SK-N-SH treated with all-trans-retinoic acid at 6 μM for 48 hours (cell line): ENCODE measurements at regions not wholly inside any gene's neighbourhood (a gene's known extent, or its start where the extent isn't known, plus 50 kb on each side); places are given as distances from the start of the nearest gene placed in this dataset.

Experiments
- ATAC-seq: fragments of 200-7000 bp; cut with Tn5 transposase; 3 replicates; pipeline ENCODE4 v1.9.1; 2020; ENCODE audit warnings: mild to moderate bottlenecking, moderate library complexity
- ARNTL ChIP-seq: fragments of 450-650 bp; formaldehyde crosslinking; IDR thresholded peaks from 2 replicates; pipeline ENCODE4 v1.5.0; 2020; ENCODE audit warnings: low read depth, mild to moderate bottlenecking, moderate library complexity, borderline replicate concordance
- BACH2 ChIP-seq: fragments of 250-450 bp; sonication (Bioruptor Pico); IDR thresholded peaks from 2 replicates; pipeline ENCODE4 v1.9.0; 2021; ENCODE audit warnings: mild to moderate bottlenecking, borderline replicate concordance
- ESRRG ChIP-seq: fragments of 250-450 bp; sonication (Bioruptor Pico); IDR thresholded peaks from 2 replicates; pipeline ENCODE4 v1.6.1; 2021; ENCODE audit warnings: mild to moderate bottlenecking
- ISL1 ChIP-seq: fragments of 250-450 bp; sonication (Bioruptor Pico); IDR thresholded peaks from 2 replicates; pipeline ENCODE4 v2.1.2; 2022; ENCODE audit warnings: mild to moderate bottlenecking, moderate library complexity
- OSR1 ChIP-seq: fragments of 250-450 bp; sonication (Bioruptor Pico); IDR thresholded peaks from 2 replicates; pipeline ENCODE4 v1.8.0; 2022; ENCODE audit warnings: moderate library complexity, mild to moderate bottlenecking, inconsistent platforms
- PPARA ChIP-seq: fragments of 250-450 bp; sonication (Bioruptor Pico); IDR thresholded peaks from 2 replicates; pipeline ENCODE4 v1.5.0; 2020; ENCODE audit warnings: mild to moderate bottlenecking, borderline replicate concordance
- RARB ChIP-seq: fragments of 250-450 bp; sonication (Bioruptor Pico); IDR thresholded peaks from 2 replicates; pipeline ENCODE4 v1.8.0; 2021; ENCODE audit warnings: mild to moderate bottlenecking, moderate library complexity
- SNAI2 ChIP-seq: fragments of 250-450 bp; sonication (Bioruptor Pico); IDR thresholded peaks from 2 replicates; pipeline ENCODE4 v1.5.0; 2020; ENCODE audit warnings: mild to moderate bottlenecking, moderate library complexity
- TCF4 ChIP-seq: fragments of 250-450 bp; sonication (Bioruptor Pico); IDR thresholded peaks from 2 replicates; pipeline ENCODE4 v1.8.0; 2021; ENCODE audit warnings: mild to moderate bottlenecking, moderate library complexity, borderline replicate concordance
- TOX ChIP-seq: fragments of 250-450 bp; sonication (Bioruptor Pico); IDR thresholded peaks from 2 replicates; pipeline ENCODE4 v1.8.0; 2021; ENCODE audit warnings: mild to moderate bottlenecking, moderate library complexity, borderline replicate concordance
- ZFP3 ChIP-seq: fragments of 250-450 bp; sonication (Bioruptor Pico); IDR thresholded peaks from 2 replicates; pipeline ENCODE4 v1.5.0; 2020; ENCODE audit warnings: mild to moderate bottlenecking, moderate library complexity
- ZFP30 ChIP-seq: fragments of 450-650 bp; formaldehyde crosslinking; IDR thresholded peaks from 2 replicates; pipeline ENCODE4 v1.5.0; 2022; ENCODE audit warnings: mild to moderate bottlenecking, moderate library complexity
- ZNF70 ChIP-seq: fragments of 450-650 bp; formaldehyde crosslinking; IDR thresholded peaks from 2 replicates; pipeline ENCODE4 v1.5.0; 2020; ENCODE audit warnings: mild to moderate bottlenecking, moderate library complexity
- ZNF8 ChIP-seq: fragments of 450-650 bp; formaldehyde crosslinking; IDR thresholded peaks from 2 replicates; pipeline ENCODE4 v1.5.0; 2020; ENCODE audit warnings: mild to moderate bottlenecking, moderate library complexity
- TF ChIP-seq, protein P1 (sequence below): fragments of 250-450 bp; sonication (Bioruptor Pico); IDR thresholded peaks from 2 replicates; pipeline ENCODE4 v1.8.0; 2021; ENCODE audit warnings: low read depth, mild to moderate bottlenecking, moderate library complexity, borderline replicate concordance
- TF ChIP-seq, protein P2 (sequence below): fragments of 250-450 bp; sonication (Bioruptor Pico); IDR thresholded peaks from 2 replicates; pipeline ENCODE4 v1.8.0; 2020; ENCODE audit warnings: mild to moderate bottlenecking, moderate library complexity, borderline replicate concordance
- TF ChIP-seq, protein P3 (sequence below): fragments of 250-450 bp; sonication (Bioruptor Pico); IDR thresholded peaks from 2 replicates; pipeline ENCODE4 v1.5.1; 2021; ENCODE audit warnings: mild to moderate bottlenecking, moderate library complexity
- TF ChIP-seq, protein P4 (sequence below): fragments of 250-450 bp; sonication (Bioruptor Pico); IDR thresholded peaks from 2 replicates; pipeline ENCODE4 v1.5.1; 2020; ENCODE audit warnings: low read depth, mild to moderate bottlenecking, moderate library complexity
- TF ChIP-seq, protein P5 (sequence below): fragments of 250-450 bp; sonication (Bioruptor Pico); IDR thresholded peaks from 2 replicates; pipeline ENCODE4 v1.5.0; 2020; ENCODE audit warnings: mild to moderate bottlenecking, moderate library complexity

DNA sequence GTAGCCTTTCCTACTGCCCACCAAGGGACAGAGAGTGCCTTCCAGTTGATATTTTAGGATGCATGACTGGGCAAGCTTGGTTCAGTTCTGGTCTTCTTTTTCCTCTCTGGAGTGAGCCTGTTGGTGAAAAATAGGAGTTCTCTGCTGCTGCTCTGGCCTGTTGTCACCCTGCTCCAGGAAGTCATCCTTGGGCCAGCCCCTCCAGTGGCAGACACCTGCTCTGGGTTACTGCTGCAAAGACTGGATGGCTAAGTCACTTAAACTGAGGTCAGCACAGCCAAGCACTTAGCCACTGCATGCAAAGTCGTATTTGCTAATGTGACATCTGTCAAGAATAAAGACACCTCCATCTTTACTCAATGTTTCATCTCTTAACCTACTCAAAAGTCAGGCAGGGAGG is 219.6 kb upstream of the ID2 start:
- no peak for ATAC-seq
- TF ChIP-seq, protein P1, sequence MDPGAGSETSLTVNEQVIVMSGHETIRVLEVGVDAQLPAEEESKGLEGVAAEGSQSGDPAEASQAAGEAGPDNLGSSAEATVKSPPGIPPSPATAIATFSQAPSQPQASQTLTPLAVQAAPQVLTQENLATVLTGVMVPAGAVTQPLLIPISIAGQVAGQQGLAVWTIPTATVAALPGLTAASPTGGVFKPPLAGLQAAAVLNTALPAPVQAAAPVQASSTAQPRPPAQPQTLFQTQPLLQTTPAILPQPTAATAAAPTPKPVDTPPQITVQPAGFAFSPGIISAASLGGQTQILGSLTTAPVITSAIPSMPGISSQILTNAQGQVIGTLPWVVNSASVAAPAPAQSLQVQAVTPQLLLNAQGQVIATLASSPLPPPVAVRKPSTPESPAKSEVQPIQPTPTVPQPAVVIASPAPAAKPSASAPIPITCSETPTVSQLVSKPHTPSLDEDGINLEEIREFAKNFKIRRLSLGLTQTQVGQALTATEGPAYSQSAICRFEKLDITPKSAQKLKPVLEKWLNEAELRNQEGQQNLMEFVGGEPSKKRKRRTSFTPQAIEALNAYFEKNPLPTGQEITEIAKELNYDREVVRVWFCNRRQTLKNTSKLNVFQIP (CRISPR knock-in tag), result no peak
- TF ChIP-seq TOX (CRISPR knock-in tag), result no peak
- TF ChIP-seq SNAI2, result no peak
- no peak for TF ChIP-seq ZNF70

DNA sequence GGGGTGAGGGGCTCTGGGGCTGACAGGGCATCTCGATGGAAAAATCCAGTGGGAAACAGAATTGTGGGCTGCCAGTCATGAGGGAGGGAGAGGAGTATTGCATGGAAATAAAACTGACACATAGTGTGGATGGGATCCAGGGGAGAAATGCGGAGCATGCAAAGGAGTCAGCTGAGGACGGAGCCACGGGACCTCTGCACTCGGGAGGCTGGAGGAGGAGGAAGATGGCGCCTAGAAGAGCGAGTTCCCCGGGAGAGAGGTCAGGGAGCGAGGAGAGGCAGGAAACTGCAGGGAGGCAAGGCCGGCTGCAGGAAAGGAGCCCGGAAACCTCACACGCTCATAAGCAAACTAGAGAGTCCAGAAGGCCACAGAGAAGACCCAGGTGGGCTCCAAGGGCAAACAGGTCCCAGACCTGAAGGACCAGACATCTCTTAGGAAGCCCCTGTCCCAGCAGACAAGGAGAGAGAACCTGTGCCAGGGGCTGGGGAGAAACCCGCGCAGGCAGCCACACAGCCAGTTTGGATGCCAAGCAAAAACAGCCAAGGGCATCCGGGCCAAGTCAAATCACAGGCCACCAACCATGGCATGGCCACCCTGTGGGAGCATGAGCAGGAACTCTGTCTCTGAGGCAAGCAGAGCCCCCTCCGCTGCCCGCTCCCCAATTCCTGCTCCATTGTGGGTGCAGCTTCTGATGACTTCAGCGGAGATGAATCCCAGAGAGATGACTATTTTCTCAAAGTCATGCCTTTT is 218.8 kb upstream of the ID2 start:
- TF ChIP-seq ZFP3 (CRISPR knock-in tag) (no peak), ESRRG (no peak), TCF4 (no peak), RARB (CRISPR knock-in tag) (no peak), BACH2 (CRISPR knock-in tag) (no peak), OSR1 (no peak), ARNTL (CRISPR knock-in tag) (no peak), ZFP30 (no peak), ZNF8 (CRISPR knock-in tag) (no peak), PPARA (CRISPR knock-in tag) (no peak), ISL1 (CRISPR knock-in tag) (no peak), SNAI2 (no peak)
- TF ChIP-seq, protein P2, sequence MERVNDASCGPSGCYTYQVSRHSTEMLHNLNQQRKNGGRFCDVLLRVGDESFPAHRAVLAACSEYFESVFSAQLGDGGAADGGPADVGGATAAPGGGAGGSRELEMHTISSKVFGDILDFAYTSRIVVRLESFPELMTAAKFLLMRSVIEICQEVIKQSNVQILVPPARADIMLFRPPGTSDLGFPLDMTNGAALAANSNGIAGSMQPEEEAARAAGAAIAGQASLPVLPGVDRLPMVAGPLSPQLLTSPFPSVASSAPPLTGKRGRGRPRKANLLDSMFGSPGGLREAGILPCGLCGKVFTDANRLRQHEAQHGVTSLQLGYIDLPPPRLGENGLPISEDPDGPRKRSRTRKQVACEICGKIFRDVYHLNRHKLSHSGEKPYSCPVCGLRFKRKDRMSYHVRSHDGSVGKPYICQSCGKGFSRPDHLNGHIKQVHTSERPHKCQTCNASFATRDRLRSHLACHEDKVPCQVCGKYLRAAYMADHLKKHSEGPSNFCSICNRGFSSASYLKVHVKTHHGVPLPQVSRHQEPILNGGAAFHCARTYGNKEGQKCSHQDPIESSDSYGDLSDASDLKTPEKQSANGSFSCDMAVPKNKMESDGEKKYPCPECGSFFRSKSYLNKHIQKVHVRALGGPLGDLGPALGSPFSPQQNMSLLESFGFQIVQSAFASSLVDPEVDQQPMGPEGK (CRISPR knock-in tag), result no peak
- TF ChIP-seq, protein P3, sequence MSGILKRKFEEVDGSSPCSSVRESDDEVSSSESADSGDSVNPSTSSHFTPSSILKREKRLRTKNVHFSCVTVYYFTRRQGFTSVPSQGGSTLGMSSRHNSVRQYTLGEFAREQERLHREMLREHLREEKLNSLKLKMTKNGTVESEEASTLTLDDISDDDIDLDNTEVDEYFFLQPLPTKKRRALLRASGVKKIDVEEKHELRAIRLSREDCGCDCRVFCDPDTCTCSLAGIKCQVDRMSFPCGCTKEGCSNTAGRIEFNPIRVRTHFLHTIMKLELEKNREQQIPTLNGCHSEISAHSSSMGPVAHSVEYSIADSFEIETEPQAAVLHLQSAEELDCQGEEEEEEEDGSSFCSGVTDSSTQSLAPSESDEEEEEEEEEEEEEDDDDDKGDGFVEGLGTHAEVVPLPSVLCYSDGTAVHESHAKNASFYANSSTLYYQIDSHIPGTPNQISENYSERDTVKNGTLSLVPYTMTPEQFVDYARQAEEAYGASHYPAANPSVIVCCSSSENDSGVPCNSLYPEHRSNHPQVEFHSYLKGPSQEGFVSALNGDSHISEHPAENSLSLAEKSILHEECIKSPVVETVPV (CRISPR knock-in tag), result no peak
- TF ChIP-seq, protein P1 (CRISPR knock-in tag), result no peak
- TF ChIP-seq, protein P4, sequence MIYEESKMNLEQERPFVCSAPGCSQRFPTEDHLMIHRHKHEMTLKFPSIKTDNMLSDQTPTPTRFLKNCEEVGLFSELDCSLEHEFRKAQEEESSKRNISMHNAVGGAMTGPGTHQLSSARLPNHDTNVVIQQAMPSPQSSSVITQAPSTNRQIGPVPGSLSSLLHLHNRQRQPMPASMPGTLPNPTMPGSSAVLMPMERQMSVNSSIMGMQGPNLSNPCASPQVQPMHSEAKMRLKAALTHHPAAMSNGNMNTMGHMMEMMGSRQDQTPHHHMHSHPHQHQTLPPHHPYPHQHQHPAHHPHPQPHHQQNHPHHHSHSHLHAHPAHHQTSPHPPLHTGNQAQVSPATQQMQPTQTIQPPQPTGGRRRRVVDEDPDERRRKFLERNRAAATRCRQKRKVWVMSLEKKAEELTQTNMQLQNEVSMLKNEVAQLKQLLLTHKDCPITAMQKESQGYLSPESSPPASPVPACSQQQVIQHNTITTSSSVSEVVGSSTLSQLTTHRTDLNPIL (CRISPR knock-in tag), result no peak
- TF ChIP-seq, protein P5, sequence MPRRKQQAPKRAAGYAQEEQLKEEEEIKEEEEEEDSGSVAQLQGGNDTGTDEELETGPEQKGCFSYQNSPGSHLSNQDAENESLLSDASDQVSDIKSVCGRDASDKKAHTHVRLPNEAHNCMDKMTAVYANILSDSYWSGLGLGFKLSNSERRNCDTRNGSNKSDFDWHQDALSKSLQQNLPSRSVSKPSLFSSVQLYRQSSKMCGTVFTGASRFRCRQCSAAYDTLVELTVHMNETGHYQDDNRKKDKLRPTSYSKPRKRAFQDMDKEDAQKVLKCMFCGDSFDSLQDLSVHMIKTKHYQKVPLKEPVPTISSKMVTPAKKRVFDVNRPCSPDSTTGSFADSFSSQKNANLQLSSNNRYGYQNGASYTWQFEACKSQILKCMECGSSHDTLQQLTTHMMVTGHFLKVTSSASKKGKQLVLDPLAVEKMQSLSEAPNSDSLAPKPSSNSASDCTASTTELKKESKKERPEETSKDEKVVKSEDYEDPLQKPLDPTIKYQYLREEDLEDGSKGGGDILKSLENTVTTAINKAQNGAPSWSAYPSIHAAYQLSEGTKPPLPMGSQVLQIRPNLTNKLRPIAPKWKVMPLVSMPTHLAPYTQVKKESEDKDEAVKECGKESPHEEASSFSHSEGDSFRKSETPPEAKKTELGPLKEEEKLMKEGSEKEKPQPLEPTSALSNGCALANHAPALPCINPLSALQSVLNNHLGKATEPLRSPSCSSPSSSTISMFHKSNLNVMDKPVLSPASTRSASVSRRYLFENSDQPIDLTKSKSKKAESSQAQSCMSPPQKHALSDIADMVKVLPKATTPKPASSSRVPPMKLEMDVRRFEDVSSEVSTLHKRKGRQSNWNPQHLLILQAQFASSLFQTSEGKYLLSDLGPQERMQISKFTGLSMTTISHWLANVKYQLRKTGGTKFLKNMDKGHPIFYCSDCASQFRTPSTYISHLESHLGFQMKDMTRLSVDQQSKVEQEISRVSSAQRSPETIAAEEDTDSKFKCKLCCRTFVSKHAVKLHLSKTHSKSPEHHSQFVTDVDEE (CRISPR knock-in tag), result no peak
- no peak for ATAC-seq

DNA sequence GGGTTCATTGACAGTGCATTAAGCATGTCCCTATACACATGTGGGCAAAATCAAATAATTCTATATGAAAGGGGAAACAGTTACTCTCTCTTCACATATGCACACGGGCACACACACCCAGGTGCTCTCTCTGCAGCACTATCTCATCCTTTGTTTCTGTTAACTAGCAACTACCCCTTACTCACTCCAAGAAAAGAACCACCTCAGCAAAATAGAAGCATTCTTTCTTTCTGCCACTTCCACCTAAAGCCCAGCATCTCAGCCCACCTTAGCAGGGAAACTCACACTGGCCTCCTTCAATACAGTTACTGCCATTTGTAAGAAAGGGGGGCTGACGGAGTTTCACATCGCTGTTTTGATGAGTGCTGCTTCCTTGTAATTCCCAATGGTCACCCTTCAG is 216.3 kb upstream of the ID2 start:
- TF ChIP-seq ZFP30 (no peak), ZNF70 (no peak), BACH2 (CRISPR knock-in tag) (no peak)
- TF ChIP-seq, protein P2 (CRISPR knock-in tag), result no peak
- no peak for ATAC-seq
